K562 (cell line): ENCODE measurements at regions not wholly inside any gene's neighbourhood (a gene's known extent, or its start where the extent isn't known, plus 50 kb on each side); places are given as distances from the start of the nearest gene placed in this dataset.

Experiments
- TF ChIP-seq, protein P1 (sequence below), 2 experiments: fragments of 450-650 bp; IDR thresholded peaks; 2 replicates each; pipeline ENCODE4 v1.6.1; 2016; ENCODE audit warnings: mild to moderate bottlenecking in 2 of 2, borderline replicate concordance in 1 of 2, low read depth in 1 of 2, moderate library complexity in 1 of 2
- TF ChIP-seq, protein P2 (sequence below): sonication (generic); formaldehyde crosslinking; IDR thresholded peaks from 2 replicates; pipeline ENCODE4 v1.8.1; 2023; ENCODE audit warnings: missing genetic modification reagents, mild to moderate bottlenecking, borderline replicate concordance

DNA sequence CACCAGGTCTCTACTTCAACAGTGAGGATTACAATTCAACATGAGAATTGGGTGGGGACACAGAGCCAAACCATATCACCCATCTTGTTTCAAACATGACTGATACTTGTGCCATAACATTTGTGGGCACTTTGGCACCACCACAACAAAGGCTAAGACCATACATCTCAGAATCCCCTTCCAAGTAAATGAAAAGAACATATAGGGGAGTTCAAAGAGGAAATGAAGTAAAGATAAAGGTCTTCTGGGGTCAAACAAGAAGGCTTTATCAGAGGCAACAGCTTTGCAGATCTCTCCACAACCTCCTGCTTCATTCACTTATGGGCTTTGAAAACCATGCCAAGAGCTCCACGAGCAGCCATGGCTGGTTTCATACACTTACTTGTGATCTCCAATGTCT, 122.7 kb downstream of the ANKRD50 start (continued):
- TF ChIP-seq, protein P1, sequence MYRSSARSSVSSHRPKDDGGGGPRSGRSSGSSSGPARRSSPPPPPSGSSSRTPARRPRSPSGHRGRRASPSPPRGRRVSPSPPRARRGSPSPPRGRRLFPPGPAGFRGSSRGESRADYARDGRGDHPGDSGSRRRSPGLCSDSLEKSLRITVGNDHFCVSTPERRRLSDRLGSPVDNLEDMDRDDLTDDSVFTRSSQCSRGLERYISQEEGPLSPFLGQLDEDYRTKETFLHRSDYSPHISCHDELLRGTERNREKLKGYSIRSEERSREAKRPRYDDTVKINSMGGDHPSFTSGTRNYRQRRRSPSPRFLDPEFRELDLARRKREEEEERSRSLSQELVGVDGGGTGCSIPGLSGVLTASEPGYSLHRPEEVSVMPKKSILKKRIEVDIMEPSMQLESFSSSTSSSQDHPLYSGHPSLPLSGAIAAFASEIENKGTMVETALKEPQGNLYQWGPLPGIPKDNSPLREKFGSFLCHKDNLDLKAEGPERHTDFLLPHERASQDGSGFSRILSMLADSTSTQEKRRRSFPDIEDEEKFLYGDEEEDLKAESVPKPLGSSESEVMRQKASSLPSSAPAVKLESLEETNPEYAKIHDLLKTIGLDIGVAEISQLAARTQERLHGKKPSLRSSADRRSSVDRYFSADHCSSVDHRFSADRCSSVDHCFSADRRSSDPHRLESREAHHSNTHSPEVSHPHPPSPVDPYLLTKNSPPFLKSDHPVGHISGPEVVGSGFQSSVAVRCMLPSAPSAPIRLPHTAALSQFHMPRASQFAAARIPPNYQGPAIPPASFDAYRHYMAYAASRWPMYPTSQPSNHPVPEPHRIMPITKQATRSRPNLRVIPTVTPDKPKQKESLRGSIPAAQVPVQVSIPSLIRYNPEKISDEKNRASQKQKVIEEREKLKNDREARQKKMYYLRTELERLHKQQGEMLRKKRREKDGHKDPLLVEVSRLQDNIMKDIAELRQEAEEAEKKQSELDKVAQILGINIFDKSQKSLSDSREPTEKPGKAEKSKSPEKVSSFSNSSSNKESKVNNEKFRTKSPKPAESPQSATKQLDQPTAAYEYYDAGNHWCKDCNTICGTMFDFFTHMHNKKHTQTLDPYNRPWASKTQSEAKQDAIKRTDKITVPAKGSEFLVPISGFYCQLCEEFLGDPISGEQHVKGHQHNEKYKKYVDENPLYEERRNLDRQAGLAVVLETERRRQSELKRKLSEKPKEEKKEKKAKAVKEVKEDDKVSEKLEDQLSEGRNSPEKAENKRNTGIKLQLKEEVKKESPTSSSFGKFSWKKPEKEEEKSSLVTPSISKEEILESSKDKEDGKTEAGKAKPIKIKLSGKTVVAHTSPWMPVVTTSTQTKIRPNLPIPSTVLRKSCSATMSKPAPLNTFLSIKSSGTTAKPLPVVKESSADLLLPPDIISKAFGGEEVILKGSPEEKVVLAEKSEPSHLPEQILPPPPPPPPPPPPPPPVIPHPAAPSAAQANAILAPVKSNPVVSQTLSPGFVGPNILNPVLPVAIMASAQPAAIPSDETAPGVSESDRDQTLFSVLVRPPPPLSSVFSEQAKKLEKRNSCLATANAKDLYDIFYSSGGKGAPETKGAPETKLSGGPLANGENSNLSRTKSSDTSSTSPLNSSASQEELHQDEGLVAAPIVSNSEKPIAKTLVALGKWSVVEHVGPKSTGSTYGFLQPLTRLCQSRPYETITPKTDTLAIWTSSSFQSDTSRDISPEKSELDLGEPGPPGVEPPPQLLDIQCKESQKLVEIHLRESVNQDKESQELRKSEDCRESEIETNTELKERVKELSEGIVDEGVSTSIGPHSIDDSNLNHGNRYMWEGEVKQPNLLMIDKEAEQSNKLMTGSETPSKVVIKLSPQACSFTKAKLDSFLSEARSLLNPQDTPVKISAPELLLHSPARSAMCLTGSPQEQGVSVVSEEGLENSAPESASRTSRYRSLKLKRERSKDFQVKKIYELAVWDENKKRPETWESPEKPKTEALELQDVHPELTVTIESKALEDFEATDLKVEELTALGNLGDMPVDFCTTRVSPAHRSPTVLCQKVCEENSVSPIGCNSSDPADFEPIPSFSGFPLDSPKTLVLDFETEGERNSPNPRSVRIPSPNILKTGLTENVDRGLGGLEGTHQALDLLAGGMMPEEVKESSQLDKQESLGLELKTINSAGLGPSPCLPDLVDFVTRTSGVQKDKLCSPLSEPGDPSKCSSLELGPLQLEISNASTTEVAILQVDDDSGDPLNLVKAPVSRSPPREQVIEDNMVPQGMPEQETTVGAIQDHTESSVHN (IDR thresholded peaks at IDR 0.05; ENCODE audit: borderline replicate concordance in 1 of 2, low read depth in 1 of 2) = no peak
- TF ChIP-seq, protein P2, sequence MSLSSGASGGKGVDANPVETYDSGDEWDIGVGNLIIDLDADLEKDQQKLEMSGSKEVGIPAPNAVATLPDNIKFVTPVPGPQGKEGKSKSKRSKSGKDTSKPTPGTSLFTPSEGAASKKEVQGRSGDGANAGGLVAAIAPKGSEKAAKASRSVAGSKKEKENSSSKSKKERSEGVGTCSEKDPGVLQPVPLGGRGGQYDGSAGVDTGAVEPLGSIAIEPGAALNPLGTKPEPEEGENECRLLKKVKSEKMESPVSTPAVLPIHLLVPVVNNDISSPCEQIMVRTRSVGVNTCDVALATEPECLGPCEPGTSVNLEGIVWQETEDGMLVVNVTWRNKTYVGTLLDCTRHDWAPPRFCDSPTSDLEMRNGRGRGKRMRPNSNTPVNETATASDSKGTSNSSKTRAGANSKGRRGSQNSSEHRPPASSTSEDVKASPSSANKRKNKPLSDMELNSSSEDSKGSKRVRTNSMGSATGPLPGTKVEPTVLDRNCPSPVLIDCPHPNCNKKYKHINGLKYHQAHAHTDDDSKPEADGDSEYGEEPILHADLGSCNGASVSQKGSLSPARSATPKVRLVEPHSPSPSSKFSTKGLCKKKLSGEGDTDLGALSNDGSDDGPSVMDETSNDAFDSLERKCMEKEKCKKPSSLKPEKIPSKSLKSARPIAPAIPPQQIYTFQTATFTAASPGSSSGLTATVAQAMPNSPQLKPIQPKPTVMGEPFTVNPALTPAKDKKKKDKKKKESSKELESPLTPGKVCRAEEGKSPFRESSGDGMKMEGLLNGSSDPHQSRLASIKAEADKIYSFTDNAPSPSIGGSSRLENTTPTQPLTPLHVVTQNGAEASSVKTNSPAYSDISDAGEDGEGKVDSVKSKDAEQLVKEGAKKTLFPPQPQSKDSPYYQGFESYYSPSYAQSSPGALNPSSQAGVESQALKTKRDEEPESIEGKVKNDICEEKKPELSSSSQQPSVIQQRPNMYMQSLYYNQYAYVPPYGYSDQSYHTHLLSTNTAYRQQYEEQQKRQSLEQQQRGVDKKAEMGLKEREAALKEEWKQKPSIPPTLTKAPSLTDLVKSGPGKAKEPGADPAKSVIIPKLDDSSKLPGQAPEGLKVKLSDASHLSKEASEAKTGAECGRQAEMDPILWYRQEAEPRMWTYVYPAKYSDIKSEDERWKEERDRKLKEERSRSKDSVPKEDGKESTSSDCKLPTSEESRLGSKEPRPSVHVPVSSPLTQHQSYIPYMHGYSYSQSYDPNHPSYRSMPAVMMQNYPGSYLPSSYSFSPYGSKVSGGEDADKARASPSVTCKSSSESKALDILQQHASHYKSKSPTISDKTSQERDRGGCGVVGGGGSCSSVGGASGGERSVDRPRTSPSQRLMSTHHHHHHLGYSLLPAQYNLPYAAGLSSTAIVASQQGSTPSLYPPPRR (CRISPR knock-in tag) = no peak
- TF ChIP-seq, all 486 proteins: peak for 6
